Neuronal stem cell (in vitro differentiated cells): ENCODE measurements at regions not wholly inside any gene's neighbourhood (a gene's known extent, or its start where the extent isn't known, plus 50 kb on each side); places are given as distances from the start of the nearest gene placed in this dataset.
A peak's percentile ranks its signal among the peaks of the same experiment; 100 is the strongest.

Source experiments
- DNase-seq: peaks from one replicate; pipeline ENCODE4 v3.0.0-alpha.2; 2013; ENCODE audit warnings: low spot score
- H2AFZ ChIP-seq: one replicate; pipeline ENCODE4 v1.6.1; 2013; ENCODE audit warnings: mild to moderate bottlenecking, low read length, inconsistent platforms
- H2AK5ac ChIP-seq: 2 replicates; pipeline ENCODE4 v1.6.1; 2013; ENCODE audit warnings: low read depth, mild to moderate bottlenecking, inconsistent platforms, low read length, moderate library complexity, mixed read lengths
- H2BK120ac ChIP-seq: 2 replicates; pipeline ENCODE4 v1.6.1; 2013; ENCODE audit warnings: low read depth, mild to moderate bottlenecking, inconsistent platforms, low read length, moderate library complexity, mixed read lengths
- H2BK12ac ChIP-seq: one replicate; pipeline ENCODE4 v1.6.1; 2013; ENCODE audit warnings: low read length, inconsistent platforms
- H2BK15ac ChIP-seq: 2 replicates; pipeline ENCODE4 v1.6.1; 2013; ENCODE audit warnings: mild to moderate bottlenecking, low read length, inconsistent platforms, mixed read lengths
- H2BK5ac ChIP-seq: one replicate; pipeline ENCODE4 v1.6.1; 2013; ENCODE audit warnings: inconsistent platforms, mild to moderate bottlenecking, low read length, moderate library complexity
- H3K14ac ChIP-seq: one replicate; pipeline ENCODE4 v1.6.1; 2013; ENCODE audit warnings: low read length, inconsistent platforms
- H3K18ac ChIP-seq: 2 replicates; pipeline ENCODE4 v1.6.1; 2013; ENCODE audit warnings: low read length, inconsistent platforms
- H3K23ac ChIP-seq: 2 replicates; pipeline ENCODE4 v1.6.1; 2013; ENCODE audit warnings: low read depth, mild to moderate bottlenecking, mixed read lengths, low read length, inconsistent platforms; ENCODE audit not compliant: poor library complexity
- H3K27ac ChIP-seq: replicated peaks from 3 replicates; pipeline ENCODE4 v1.5.1; 2013; ENCODE audit warnings: low read length, inconsistent platforms
- H3K27me3 ChIP-seq, 3 experiments: 2 replicates each; pipeline ENCODE4 v1.6.1; 2013; ENCODE audit warnings: low read length in 3 of 3, mild to moderate bottlenecking in 2 of 3, inconsistent platforms in 1 of 3, low read depth in 1 of 3, mixed read lengths in 1 of 3, moderate library complexity in 1 of 3; ENCODE audit not compliant: control insufficient read depth in 3 of 3, insufficient read depth in 3 of 3
- H3K36me3 ChIP-seq, 2 donors: replicated peaks in 1 of 2; 2 replicates each; pipeline ENCODE4 v1.6.1; 2013; ENCODE audit warnings: low read length in 2 of 2; ENCODE audit not compliant: control insufficient read depth in 2 of 2, insufficient read depth in 2 of 2
- H3K4ac ChIP-seq: 2 replicates; pipeline ENCODE4 v1.6.1; 2013; ENCODE audit warnings: inconsistent platforms, mild to moderate bottlenecking, low read length, moderate library complexity
- H3K4me1 ChIP-seq, 2 donors: 1 replicate in 1 of 2; 2 replicates in 1 of 2; pipeline ENCODE4 v1.6.1; 2013; ENCODE audit warnings: low read length in 2 of 2, low read depth in 1 of 2; ENCODE audit not compliant: control insufficient read depth in 2 of 2, insufficient read depth in 1 of 2
- H3K4me2 ChIP-seq: one replicate; pipeline ENCODE4 v1.6.1; 2013; ENCODE audit warnings: mild to moderate bottlenecking, low read length, inconsistent platforms; ENCODE audit not compliant: insufficient read depth, poor library complexity, severe bottlenecking
- H3K4me3 ChIP-seq, 2 donors: 2 replicates each; pipeline ENCODE4 v1.5.1; 2013; ENCODE audit warnings: low read length in 2 of 2, mild to moderate bottlenecking in 2 of 2, inconsistent platforms in 1 of 2, moderate library complexity in 1 of 2
- H3K79me1 ChIP-seq: one replicate; pipeline ENCODE4 v1.6.1; 2013; ENCODE audit warnings: low read depth, mild to moderate bottlenecking, inconsistent platforms, low read length, moderate library complexity
- H3K9ac ChIP-seq: one replicate; pipeline ENCODE4 v1.6.1; 2013; ENCODE audit warnings: mild to moderate bottlenecking, low read depth, low read length, inconsistent platforms; ENCODE audit not compliant: poor library complexity
- H3K9me3 ChIP-seq, 2 donors: replicated peaks in 1 of 2; 2 replicates each; pipeline versions ENCODE3 to v1.6.1; 2013; ENCODE audit warnings: low read length in 2 of 2, mild to moderate bottlenecking in 2 of 2, inconsistent platforms in 1 of 2, low read depth in 1 of 2, mixed read lengths in 1 of 2, moderate library complexity in 1 of 2; ENCODE audit not compliant: control insufficient read depth in 2 of 2, insufficient read depth in 1 of 2
- H4K8ac ChIP-seq: one replicate; pipeline ENCODE4 v1.6.1; 2013; ENCODE audit warnings: low read depth, mild to moderate bottlenecking, inconsistent platforms, low read length, moderate library complexity
- H4K91ac ChIP-seq: one replicate; pipeline ENCODE4 v1.6.1; 2013; ENCODE audit warnings: low read length, low read depth, mild to moderate bottlenecking, inconsistent platforms; ENCODE audit not compliant: poor library complexity
- WGBS, 2 donors: extraction: QIAGEN DNeasy Blood & Tissue Kit; methylation state at CpG; one replicate each; pipeline ENCODE4 v1.1.7; 2013; ENCODE audit warnings: missing lambda C conversion rate in 2 of 2, mixed read lengths in 1 of 2; ENCODE audit not compliant: insufficient read length in 2 of 2, insufficient replicate concordance in 1 of 2; ENCODE audit errors: extremely low coverage in 2 of 2; 5-methylcytosine and 5-hydroxymethylcytosine counted together

- Histone ChIP-seq H2BK5ac (no peak overlapping the region), H2AK5ac (no peak overlapping the region), H3K27me3 (no peaks in the 10 kb centered on the region), H3K4me3 (no peak overlapping the region), H3K23ac (no peak overlapping the region), H4K8ac (no peak overlapping the region), H2BK12ac (no peak overlapping the region), H3K4me2 (no peak overlapping the region), H2AFZ (no peak overlapping the region), H3K4me1 (peaks cover 0 to 2% of the 10 kb centered on the region in 2 donors), H4K91ac (no peak overlapping the region), H3K79me1 (no peaks in the 10 kb centered on the region), H3K27ac (no peak overlapping the region), H3K4ac (no peak overlapping the region), H3K14ac (no peak overlapping the region), H2BK15ac (no peak overlapping the region), H3K18ac (no peak overlapping the region), H3K9ac (no peak overlapping the region), H2BK120ac (no peak overlapping the region), H3K9me3 (no peaks in the 10 kb centered on the region), H3K36me3 (no peaks in the 10 kb centered on the region)
- DNase-seq = no peak
- WGBS, 2 donors = no CpG with 5 or more reads among the region's 3 CpGs
Measured at GRCh38 chr9:24488896-24489295, 56.8 kb downstream of the IZUMO3 start.

- no peak overlapping the region for H4K8ac ChIP-seq
- no peak overlapping the region for H3K27ac ChIP-seq
- H3K23ac ChIP-seq = no peak overlapping the region
- H3K9ac ChIP-seq = no peak overlapping the region
- no peak for DNase-seq
- no peak overlapping the region for H2BK15ac ChIP-seq
- no peaks in the 10 kb centered on the region for H3K36me3 ChIP-seq
- no peak overlapping the region for H3K4ac ChIP-seq
- no peak overlapping the region for H2BK12ac ChIP-seq
- no peak overlapping the region for H3K4me3 ChIP-seq
- H3K18ac ChIP-seq = no peak overlapping the region
- no peaks in the 10 kb centered on the region for H3K79me1 ChIP-seq
- H3K4me1 ChIP-seq = peaks cover 0 to 2% of the 10 kb centered on the region in 2 donors
- H4K91ac ChIP-seq = no peak overlapping the region
- no peaks in the 10 kb centered on the region for H3K27me3 ChIP-seq
- no peak overlapping the region for H2BK120ac ChIP-seq
- no CpG with 5 or more reads among the region's 1 CpG for WGBS, 2 donors
- H2BK5ac ChIP-seq = no peak overlapping the region
- H2AK5ac ChIP-seq = no peak overlapping the region
- no peak overlapping the region for H3K14ac ChIP-seq
- no peaks in the 10 kb centered on the region for H3K9me3 ChIP-seq
- no peak overlapping the region for H2AFZ ChIP-seq
- no peak overlapping the region for H3K4me2 ChIP-seq
Measured at GRCh38 chr9:24487946-24488345, 57.8 kb downstream of the IZUMO3 start.

- H4K91ac ChIP-seq = no peak overlapping the region
- H3K4me2 ChIP-seq = no peak overlapping the region
- no peak overlapping the region for H2BK15ac ChIP-seq
- H3K27ac ChIP-seq = no peak overlapping the region
- no peak overlapping the region for H3K18ac ChIP-seq
- no peaks in the 10 kb centered on the region for H3K9me3 ChIP-seq
- no peak overlapping the region for H2AK5ac ChIP-seq
- H3K4ac ChIP-seq = no peak overlapping the region
- DNase-seq = no peak
- H2AFZ ChIP-seq = peak overlapping the region; percentile 60
- H3K4me3 ChIP-seq = no peak overlapping the region
- H3K23ac ChIP-seq = no peak overlapping the region
- no peaks in the 10 kb centered on the region for H3K36me3 ChIP-seq
- no peak overlapping the region for H3K9ac ChIP-seq
- H3K14ac ChIP-seq = no peak overlapping the region
- H2BK120ac ChIP-seq = no peak overlapping the region
- H2BK5ac ChIP-seq = no peak overlapping the region
- no peak overlapping the region for H2BK12ac ChIP-seq
- H4K8ac ChIP-seq = no peak overlapping the region
- H3K4me1 ChIP-seq = peaks cover 0 to 2% of the 10 kb centered on the region in 2 donors
- H3K79me1 ChIP-seq = no peaks in the 10 kb centered on the region
- no CpG with 5 or more reads among the region's 3 CpGs for WGBS, 2 donors
- no peaks in the 10 kb centered on the region for H3K27me3 ChIP-seq
Measured at GRCh38 chr9:24487250-24487861, 58.3 kb downstream of the IZUMO3 start.

- Histone ChIP-seq H2BK12ac (no peak overlapping the region), H3K14ac (no peak overlapping the region), H3K4me1 (no peaks in the 10 kb centered on the region), H3K9me3 (no peaks in the 10 kb centered on the region), H3K79me1 (no peaks in the 10 kb centered on the region), H2BK5ac (no peak overlapping the region), H2AFZ (peak overlapping the region; percentile 68), H2BK15ac (no peak overlapping the region), H3K23ac (no peak overlapping the region), H2BK120ac (no peak overlapping the region), H3K27ac (no peak overlapping the region), H2AK5ac (no peak overlapping the region), H4K8ac (no peak overlapping the region), H3K36me3 (no peaks in the 10 kb centered on the region), H3K4me3 (no peak overlapping the region), H3K18ac (no peak overlapping the region), H3K9ac (no peak overlapping the region), H4K91ac (no peak overlapping the region), H3K4ac (no peak overlapping the region), H3K27me3 (no peaks in the 10 kb centered on the region), H3K4me2 (no peak overlapping the region)
- no CpG with 5 or more reads among the region's 6 CpGs for WGBS, 2 donors
- no peak for DNase-seq
Measured at GRCh38 chr9:24479361-24480059, 66.2 kb downstream of the IZUMO3 start.
